Esophagus squamous epithelium (tissue), 5 donors: ENCODE measurements at regions not wholly inside any gene's neighbourhood (a gene's known extent, or its start where the extent isn't known, plus 50 kb on each side); places are given as distances from the start of the nearest gene placed in this dataset.
"Not testable (repeated sequence)": the region's sequence is repeated elsewhere in the genome, so short reads cannot be mapped to it uniquely, and the experiment has no call there.

Experiments
- DNase-seq: peaks from one replicate; lab custom pipeline; 2025; lab: John Stamatoyannopoulos, UW
- H3K27ac ChIP-seq, 4 donors: fragments of 200-600 bp; sonication (generic); one replicate each; pipeline ENCODE4 v1.5.1; 2016 to 2019; ENCODE audit warnings: mild to moderate bottlenecking in 1 of 4
- H3K27me3 ChIP-seq, 4 donors: fragments of 200-600 bp; sonication (generic); 1 replicate in 3 of 4; 2 replicates in 1 of 4; pipeline versions ENCODE4 v1.5.1 to v1.6.0; 2017 to 2021; ENCODE audit warnings: antibody characterized with exemption in 1 of 4
- H3K36me3 ChIP-seq, 3 donors: fragments of 200-600 bp; sonication (generic); one replicate each; pipeline ENCODE4 v1.5.1; 2016 to 2019
- H3K4me1 ChIP-seq, 3 donors: fragments of 200-600 bp; sonication (generic); one replicate each; pipeline ENCODE4 v1.5.1; 2017 to 2019
- H3K4me3 ChIP-seq, 4 donors: fragments of 200-600 bp; sonication (generic); 1 replicate in 3 of 4; 2 replicates in 1 of 4; pipeline ENCODE4 v1.5.1; 2016 to 2019; ENCODE audit warnings: mild to moderate bottlenecking in 2 of 4, moderate library complexity in 1 of 4
- H3K9me3 ChIP-seq, 3 donors: fragments of 200-600 bp; sonication (generic); one replicate each; pipeline ENCODE4 v1.5.1; 2016 to 2019
- WGBS, 2 donors: methylation state at CpG; one replicate each; pipeline ENCODE4 v1.1.5; 2018; 5-methylcytosine and 5-hydroxymethylcytosine counted together
- intact Hi-C: fragments of 100-400 bp; cut with DNase I; formaldehyde crosslinking; loops from one replicate; pipeline ENCODE4 v1.15.0; 2022
- donor health status: DM: yes; HTN: yes; CAD: no.

DNA sequence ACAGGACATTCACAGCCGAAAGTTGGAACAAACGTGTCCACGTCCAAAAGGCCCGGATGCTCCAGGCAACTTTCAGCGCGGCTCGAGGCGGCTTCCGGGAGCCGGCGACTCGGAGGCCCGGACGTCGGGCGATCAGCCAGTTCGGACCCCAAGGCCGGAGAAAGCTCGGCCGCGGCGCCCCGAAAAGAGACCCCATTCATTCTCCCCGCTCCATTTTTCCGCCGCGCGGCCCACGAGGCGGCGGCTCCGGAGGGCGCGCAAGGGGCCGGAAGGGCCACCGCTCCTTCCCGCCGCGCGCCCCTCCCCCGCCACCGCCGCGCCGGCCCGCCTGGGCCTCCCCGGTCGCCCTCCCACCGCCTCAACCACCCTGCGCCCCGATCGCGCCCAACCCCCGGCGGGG lies 4022.7 kb upstream of the TPTE start:
- no CpG with 5 or more reads among the region's 55 CpGs for WGBS, 2 donors
- not testable (repeated sequence) for DNase-seq

DNA sequence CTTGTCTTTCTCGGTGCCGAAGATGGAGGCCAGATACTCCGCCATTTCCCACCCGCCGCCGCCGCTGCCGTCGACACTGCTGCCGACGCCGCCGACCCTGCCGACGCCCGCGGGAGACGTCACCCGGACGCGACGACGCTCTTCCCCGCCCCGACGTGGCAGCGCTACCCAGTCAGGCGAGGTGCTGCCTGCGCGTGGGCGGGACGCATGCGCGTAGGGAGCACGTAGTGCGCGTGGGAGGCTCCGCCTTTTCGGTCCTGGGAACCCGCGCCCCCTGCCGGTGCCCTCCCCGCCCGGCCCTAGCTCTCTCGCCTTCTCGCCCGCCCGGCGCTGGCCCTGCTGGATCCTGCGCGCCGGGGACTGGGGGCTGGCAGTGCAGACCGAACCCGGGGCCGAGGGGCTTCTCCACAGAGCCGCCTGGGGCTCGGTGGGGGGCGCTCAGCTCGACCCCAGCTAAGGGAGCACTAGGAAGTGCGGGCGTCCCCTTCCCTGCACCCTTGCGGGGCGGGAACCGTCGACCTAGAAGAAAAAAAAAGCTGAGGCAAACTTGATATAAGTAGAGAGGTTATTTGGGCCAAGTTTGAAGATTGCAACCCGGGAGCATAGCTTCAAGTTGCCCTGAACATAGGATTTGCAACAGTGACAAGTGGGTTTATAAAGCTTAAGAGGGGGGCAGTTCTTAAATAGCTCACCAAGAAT lies 4022.1 kb upstream of the TPTE start:
- no CpG with 5 or more reads among the region's 66 CpGs for WGBS, 2 donors
- Histone ChIP-seq H3K4me3 (peak overlapping the region in 2 of 4 donors; percentile 59 to 69), H3K27ac (peak overlapping the region in 2 of 4 donors; percentile 82 to 89)
- H3K36me3 ChIP-seq, H3K4me1 ChIP-seq, DNase-seq, H3K27me3 ChIP-seq, H3K9me3 ChIP-seq, intact Hi-C loops: not testable (repeated sequence)

More for the DNA sequence above, 4022.7 kb upstream of the TPTE start:
- H3K27ac ChIP-seq = peak overlapping the region in 2 of 4 donors; percentile 82 to 89
- H3K9me3 ChIP-seq, H3K4me1 ChIP-seq, H3K27me3 ChIP-seq, H3K36me3 ChIP-seq, intact Hi-C loops: not testable (repeated sequence)
- peak overlapping the region in 2 of 4 donors; percentile 59 to 69 for H3K4me3 ChIP-seq

DNA sequence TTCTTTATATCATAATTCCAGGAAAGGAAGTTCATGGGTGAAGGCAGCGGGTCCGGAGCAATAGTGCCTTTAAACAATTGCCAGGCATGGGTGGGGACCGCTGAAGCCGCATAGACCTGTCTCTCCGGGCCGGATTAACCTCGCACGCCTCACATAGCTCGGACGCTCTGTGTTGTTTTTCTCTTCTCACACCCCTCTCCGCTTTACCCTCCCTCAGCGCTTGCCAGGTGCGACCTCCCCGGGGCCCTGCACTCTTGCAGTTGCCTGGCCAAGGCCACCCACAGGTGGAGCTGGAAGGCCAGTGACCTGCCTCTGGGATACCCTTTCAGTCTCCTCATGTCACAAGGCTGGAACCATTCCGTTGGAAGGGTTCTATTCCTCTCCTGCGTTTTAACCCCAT lies 4021.5 kb upstream of the TPTE start:
- H3K36me3 ChIP-seq, H3K9me3 ChIP-seq, H3K27ac ChIP-seq, intact Hi-C loops, H3K4me1 ChIP-seq, H3K4me3 ChIP-seq, DNase-seq, H3K27me3 ChIP-seq: not testable (repeated sequence)
- WGBS, 2 donors = no CpG with 5 or more reads among the region's 16 CpGs

DNA sequence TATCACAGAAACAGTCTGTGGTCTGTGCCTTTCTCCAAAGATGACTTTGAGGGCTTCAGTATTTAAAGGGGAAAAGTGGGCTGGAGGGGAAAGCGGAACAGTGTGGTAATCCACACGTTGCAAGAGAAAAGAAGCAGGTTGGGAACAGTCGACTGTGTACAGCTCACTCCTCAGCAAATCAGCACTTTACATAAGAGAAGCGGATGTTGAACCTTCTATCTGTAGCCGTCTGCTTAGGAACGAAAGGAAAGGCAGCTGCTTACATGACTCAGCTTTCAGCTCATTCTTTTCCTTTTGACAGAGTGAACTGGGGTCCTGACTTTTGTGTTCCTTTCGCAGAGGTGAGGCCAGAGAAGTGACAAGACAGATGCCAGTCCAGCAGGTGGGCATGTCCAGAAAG lies 4020.7 kb upstream of the TPTE start:
- H3K27me3 ChIP-seq, H3K27ac ChIP-seq, DNase-seq, H3K4me1 ChIP-seq, intact Hi-C loops, H3K9me3 ChIP-seq, H3K4me3 ChIP-seq, H3K36me3 ChIP-seq: not testable (repeated sequence)
- WGBS, 2 donors = no CpG with 5 or more reads among the region's 7 CpGs

DNA sequence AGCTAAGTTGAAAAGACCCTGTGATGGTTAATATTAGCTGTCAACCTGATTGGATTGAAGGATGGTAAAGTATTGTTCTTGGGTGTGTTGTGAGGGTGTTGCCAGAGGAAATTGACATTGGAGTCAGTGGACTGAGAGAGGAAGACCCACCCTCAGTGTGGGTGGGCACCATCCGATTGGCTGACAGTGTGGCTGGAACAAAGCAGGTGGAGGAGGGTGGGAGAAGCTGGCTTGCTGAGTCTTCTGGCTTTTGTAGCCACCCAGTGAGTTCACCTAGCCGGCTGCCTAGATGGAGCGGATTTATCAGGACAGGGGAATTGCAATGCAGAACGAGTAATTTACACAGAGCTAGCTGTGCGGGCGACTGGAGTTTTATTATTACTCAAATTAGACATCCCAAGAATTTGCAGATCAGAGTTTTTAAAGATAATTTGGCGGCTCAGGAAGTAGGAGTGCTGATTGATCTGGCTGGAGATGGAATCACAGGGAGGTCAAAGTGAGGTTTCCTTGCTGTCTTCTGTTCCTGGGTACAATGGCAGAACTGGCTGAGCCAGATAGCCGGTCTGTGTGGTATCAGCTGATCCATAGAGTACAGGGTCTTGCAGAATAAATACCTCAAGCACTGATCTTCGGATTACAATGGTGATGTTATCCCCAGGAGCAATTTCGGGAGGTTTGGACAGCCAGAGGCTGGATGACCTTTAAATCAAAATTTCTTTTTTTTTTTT lies 4015.1 kb upstream of the TPTE start:
- intact Hi-C loops, H3K36me3 ChIP-seq, H3K27ac ChIP-seq, H3K27me3 ChIP-seq, DNase-seq, H3K9me3 ChIP-seq, H3K4me3 ChIP-seq, H3K4me1 ChIP-seq: not testable (repeated sequence)
- no CpG with 5 or more reads among the region's 10 CpGs for WGBS, 2 donors

DNA sequence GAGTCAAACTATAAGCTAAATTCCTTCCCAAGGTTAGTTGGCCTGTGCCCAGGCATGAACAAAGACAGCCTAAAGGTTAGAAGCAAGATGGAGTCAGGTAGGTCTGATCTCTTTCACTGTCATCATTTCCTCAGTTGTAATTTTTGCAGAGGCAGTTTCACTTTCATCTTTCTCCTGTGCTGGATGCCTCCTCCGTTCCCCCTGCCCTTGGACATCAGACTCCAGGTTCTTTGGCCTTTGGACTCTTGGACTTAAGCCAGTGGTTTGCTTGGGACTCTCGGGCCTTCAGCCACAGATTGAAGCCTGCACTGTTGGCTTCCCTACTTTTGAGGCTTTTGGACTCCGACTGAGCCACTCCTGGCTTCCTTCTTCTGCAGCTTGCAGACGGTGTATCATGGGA lies 4013.8 kb upstream of the TPTE start:
- H3K27ac ChIP-seq, H3K4me1 ChIP-seq, H3K4me3 ChIP-seq, intact Hi-C loops, H3K27me3 ChIP-seq, DNase-seq, H3K9me3 ChIP-seq, H3K36me3 ChIP-seq: not testable (repeated sequence)
- WGBS, 2 donors = no CpG with 5 or more reads among the region's 4 CpGs

DNA sequence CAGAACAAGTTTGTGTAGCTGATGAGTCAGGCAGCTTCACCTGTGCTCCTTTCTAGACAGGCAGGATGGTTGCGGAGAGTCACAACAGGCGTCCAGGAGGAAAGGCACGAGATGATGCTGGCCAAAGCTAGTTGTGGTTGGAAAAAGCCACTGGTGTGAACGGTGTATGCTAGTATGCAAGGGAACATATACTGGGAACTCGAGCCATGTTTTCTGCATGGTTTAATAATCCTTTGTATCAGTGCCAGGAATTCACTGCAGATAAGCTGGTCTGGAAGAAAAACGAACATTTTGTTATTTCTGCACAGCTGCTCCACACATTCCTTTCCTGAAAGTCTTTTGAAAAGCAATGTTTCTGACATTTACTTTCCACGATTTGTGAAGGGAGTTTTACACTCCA lies 3999.6 kb upstream of the TPTE start:
- H3K36me3 ChIP-seq, intact Hi-C loops, H3K4me1 ChIP-seq, H3K27ac ChIP-seq, H3K9me3 ChIP-seq, H3K4me3 ChIP-seq, DNase-seq, H3K27me3 ChIP-seq: not testable (repeated sequence)
- no CpG with 5 or more reads among the region's 7 CpGs for WGBS, 2 donors

DNA sequence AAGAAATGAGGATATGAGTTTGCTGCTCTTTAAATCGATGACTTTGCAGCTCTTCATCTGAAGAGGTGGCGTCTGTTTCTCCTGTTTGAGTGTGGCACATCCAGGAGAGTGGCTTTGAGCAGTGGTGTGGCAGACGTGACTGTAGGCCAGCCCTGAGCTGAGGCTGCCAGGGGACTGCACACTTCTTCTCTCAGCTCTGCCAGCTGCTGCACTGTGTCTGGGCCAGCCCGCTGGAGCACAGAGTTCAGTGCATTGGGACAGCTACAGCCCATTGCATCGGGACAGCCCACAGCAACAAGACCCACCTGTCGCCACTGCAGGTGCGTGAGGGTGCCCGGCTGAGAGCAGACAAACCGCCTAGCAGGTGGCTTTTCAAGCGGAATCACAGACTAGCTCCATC lies 3995.2 kb upstream of the TPTE start:
- intact Hi-C loops, H3K27me3 ChIP-seq, H3K36me3 ChIP-seq, DNase-seq, H3K27ac ChIP-seq, H3K4me1 ChIP-seq, H3K4me3 ChIP-seq, H3K9me3 ChIP-seq: not testable (repeated sequence)
- no CpG with 5 or more reads among the region's 10 CpGs for WGBS, 2 donors

DNA sequence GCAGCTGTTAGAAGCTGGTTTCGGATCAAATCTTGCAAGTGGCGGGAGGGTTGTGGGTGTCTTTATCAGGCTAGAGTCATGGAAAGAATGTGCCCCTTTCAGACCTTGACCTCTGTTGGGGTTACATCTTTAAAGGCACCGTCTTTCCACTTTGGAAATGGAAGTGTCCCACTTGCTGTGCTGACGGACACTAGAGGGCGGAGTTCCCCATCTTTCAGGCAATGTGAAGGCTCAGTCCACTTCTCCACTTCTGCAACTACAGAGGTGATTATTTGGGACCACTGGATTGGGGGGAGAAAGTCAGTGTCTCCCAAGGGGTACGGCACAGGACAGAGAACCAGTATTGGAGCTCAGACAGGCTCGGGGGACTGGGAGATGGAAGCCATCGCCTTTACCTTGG lies 3990.7 kb upstream of the TPTE start:
- H3K9me3 ChIP-seq, intact Hi-C loops, H3K27me3 ChIP-seq, DNase-seq, H3K27ac ChIP-seq, H3K4me1 ChIP-seq, H3K36me3 ChIP-seq, H3K4me3 ChIP-seq: not testable (repeated sequence)
- WGBS, 2 donors = no CpG with 5 or more reads among the region's 8 CpGs

DNA sequence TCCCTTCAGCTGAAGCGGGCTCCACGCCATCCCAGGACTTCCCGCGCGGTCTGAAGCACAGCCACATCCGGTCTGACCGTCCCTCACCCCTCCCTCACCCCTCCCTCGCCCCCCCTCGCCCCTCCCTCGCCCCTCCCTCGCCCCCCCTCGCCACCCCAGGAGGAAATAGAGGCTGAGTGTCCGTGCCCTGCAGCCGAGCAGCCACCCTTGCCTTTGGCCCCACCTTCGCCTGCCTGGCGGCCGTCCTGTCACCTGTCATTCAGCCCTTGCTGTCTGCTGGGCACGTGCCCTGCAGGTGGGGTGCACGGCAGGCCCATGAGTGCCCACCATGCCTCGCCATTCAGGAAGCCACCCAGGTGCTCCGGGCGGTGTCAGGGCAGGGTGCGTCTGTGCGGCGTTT lies 3988.1 kb upstream of the TPTE start:
- H3K4me3 ChIP-seq, H3K36me3 ChIP-seq, H3K27ac ChIP-seq, H3K4me1 ChIP-seq, H3K9me3 ChIP-seq, DNase-seq, intact Hi-C loops, H3K27me3 ChIP-seq: not testable (repeated sequence)
- WGBS, 2 donors = no CpG with 5 or more reads among the region's 25 CpGs

DNA sequence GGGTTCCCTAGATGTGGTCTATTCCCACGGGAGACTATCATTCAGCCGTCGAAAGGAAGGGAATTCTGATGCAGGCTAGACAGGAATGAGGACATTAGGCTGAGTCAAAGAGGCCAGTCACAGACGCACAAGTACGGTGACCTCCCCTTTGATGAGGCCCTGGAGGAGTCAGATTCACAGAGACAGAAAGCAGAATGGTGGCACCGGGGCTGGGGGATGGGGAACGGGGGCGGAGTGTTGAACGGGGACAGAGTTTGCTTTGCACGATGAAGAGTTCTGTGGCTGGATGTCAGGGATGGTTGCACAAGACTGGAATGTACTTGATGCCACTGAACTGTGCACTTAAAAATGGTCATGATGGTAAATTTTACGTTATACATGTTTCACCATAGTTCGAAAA lies 3983.1 kb upstream of the TPTE start:
- no CpG with 5 or more reads among the region's 12 CpGs for WGBS, 2 donors
- H3K9me3 ChIP-seq, DNase-seq, H3K36me3 ChIP-seq, H3K27me3 ChIP-seq, H3K4me1 ChIP-seq, H3K27ac ChIP-seq, H3K4me3 ChIP-seq, intact Hi-C loops: not testable (repeated sequence)

DNA sequence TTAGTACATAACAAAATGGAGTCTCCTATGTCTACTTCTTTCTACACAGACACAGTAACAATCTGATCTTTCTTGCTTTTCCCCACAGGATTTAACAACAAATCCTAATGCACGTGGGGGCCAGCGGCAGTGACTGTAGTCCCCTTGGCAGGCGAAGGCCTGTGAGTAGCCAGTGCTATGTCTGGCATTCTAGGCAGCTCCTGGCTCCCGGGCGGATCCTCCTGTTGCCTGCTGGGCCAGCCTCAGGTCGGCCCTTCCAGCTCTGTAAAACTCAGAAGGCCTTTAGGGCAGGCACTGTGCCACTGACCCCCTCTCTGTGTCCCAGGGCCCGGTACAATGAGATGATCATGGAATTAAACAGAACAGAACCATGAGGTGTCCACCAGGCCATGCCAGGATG lies 3981.7 kb upstream of the TPTE start:
- H3K36me3 ChIP-seq, DNase-seq, H3K4me1 ChIP-seq, H3K4me3 ChIP-seq, H3K27ac ChIP-seq, H3K27me3 ChIP-seq, intact Hi-C loops, H3K9me3 ChIP-seq: not testable (repeated sequence)
- WGBS, 2 donors = no CpG with 5 or more reads among the region's 7 CpGs

DNA sequence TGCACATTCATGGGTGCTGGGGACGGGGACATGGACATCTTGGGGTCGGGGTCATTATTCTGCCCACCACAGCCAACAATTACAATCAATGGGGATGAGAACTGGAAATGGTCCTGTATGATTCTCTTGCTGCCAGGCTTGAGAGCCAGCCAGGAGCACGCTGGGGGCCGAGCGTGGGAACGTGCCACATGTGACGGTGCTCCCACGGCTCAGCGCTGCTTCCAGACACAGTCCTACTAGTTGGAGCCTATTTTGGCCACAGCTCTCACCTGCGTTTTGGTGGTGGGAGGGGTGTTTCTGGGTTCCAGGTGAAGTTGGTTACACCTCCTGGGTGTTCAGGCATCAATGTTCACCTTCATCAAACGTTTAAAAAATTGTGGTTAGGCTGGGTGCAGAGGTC lies 3980.3 kb upstream of the TPTE start:
- H3K9me3 ChIP-seq, H3K27me3 ChIP-seq, intact Hi-C loops, DNase-seq, H3K36me3 ChIP-seq, H3K4me1 ChIP-seq, H3K4me3 ChIP-seq, H3K27ac ChIP-seq: not testable (repeated sequence)
- WGBS, 2 donors = no CpG with 5 or more reads among the region's 11 CpGs
